HCT116 (cell line): ENCODE measurements at regions not wholly inside any gene's neighbourhood (a gene's known extent, or its start where the extent isn't known, plus 50 kb on each side); places are given as distances from the start of the nearest gene placed in this dataset.

Source experiments
- CEBPB ChIP-seq: IDR thresholded peaks from 2 replicates; pipeline ENCODE4 v1.6.1; 2012; ENCODE audit warnings: low read depth
- JUND ChIP-seq: IDR thresholded peaks from 2 replicates; pipeline ENCODE4 v1.6.1; 2012
- POLR2A ChIP-seq: IDR thresholded peaks from 2 replicates; pipeline ENCODE4 v1.7.0; 2011; ENCODE audit warnings: borderline replicate concordance; ENCODE audit not compliant: insufficient read depth, insufficient read length; ENCODE audit errors: extremely low read depth
- POLR2AphosphoS5 ChIP-seq: IDR thresholded peaks from 2 replicates; pipeline ENCODE4 v1.6.1; 2011; ENCODE audit warnings: mild to moderate bottlenecking, low read depth, low read length, moderate library complexity
- SIN3A ChIP-seq: IDR thresholded peaks from 2 replicates; pipeline ENCODE4 v1.6.1; 2012; ENCODE audit warnings: low read depth
- ZNF274 ChIP-seq: fragments of 200-500 bp; sonication (Bioruptor generic); IDR thresholded peaks from 2 replicates; pipeline ENCODE4 v1.6.1; 2014; ENCODE audit warnings: mild to moderate bottlenecking, low read depth, low read length, inconsistent platforms
- TF ChIP-seq, protein P1 (sequence below): IDR thresholded peaks from 2 replicates; pipeline ENCODE4 v1.6.1; 2011; ENCODE audit warnings: mild to moderate bottlenecking, low read length, moderate library complexity; ENCODE audit not compliant: insufficient replicate concordance; ENCODE audit errors: extremely low read depth

GRCh38 chr13:33489563-33489962 lies 204.0 kb upstream of the STARD13 start:
- TF ChIP-seq ZNF274 = no peak
- no peak for TF ChIP-seq POLR2AphosphoS5
- no peak for TF ChIP-seq POLR2A
- no peak for TF ChIP-seq SIN3A
- no peak for TF ChIP-seq JUND
- no peak for TF ChIP-seq CEBPB
- TF ChIP-seq, protein P1, sequence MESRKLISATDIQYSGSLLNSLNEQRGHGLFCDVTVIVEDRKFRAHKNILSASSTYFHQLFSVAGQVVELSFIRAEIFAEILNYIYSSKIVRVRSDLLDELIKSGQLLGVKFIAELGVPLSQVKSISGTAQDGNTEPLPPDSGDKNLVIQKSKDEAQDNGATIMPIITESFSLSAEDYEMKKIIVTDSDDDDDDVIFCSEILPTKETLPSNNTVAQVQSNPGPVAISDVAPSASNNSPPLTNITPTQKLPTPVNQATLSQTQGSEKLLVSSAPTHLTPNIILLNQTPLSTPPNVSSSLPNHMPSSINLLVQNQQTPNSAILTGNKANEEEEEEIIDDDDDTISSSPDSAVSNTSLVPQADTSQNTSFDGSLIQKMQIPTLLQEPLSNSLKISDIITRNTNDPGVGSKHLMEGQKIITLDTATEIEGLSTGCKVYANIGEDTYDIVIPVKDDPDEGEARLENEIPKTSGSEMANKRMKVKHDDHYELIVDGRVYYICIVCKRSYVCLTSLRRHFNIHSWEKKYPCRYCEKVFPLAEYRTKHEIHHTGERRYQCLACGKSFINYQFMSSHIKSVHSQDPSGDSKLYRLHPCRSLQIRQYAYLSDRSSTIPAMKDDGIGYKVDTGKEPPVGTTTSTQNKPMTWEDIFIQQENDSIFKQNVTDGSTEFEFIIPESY = no peak
